K562 (cell line): ENCODE measurements at regions not wholly inside any gene's neighbourhood (a gene's known extent, or its start where the extent isn't known, plus 50 kb on each side); places are given as distances from the start of the nearest gene placed in this dataset.
"Not testable (repeated sequence)": the region's sequence is repeated elsewhere in the genome, so short reads cannot be mapped to it uniquely, and the experiment has no call there.

Experiments used
- ATAC-seq: fragments of 200-7000 bp; cut with Tn5 transposase; 3 replicates; pipeline ENCODE4 v1.9.1; 2020; ENCODE audit warnings: moderate library complexity
- BruUV-seq: library from RNA; stranded (reverse); fragments of 400-500 nt; replicated peaks from 2 replicates; lab custom pipeline; 2021; lab: Mats Ljungman, UMichigan
- CTCF ChIA-PET: fragments of 300-600 bp; formaldehyde crosslinking; extraction: SDS; loops from one replicate; lab custom pipeline; 2021; ENCODE audit warnings: low intra/inter-chr PET ratio; lab: Yijun Ruan, JAX
- POLR2A ChIA-PET: fragments of 300-600, 350-650 bp; sonication (Branson Sonifier 250); formaldehyde crosslinking; extraction: SDS; loops from one replicate; lab custom pipeline; 2021; ENCODE audit warnings: antibody characterized with exemption, inconsistent platforms; lab: Yijun Ruan, JAX
- DNase-seq, 4 experiments: peaks; one replicate each; pipeline versions ENCODE4 v3.0.0 to v3.0.0-alpha.2; 2011 to 2018; ENCODE audit warnings: low spot score in 3 of 4, mixed read lengths in 3 of 4; ENCODE audit errors: extremely low read depth in 1 of 4
- FAIRE-seq: peaks from 2 replicates; lab custom pipeline; 2011; peaks lifted over from hg19 to GRCh38; lab: Jason Lieb, UNC
- H2AFZ ChIP-seq: 2 replicates; pipeline ENCODE4 v1.6.0; 2011; ENCODE audit warnings: low read depth, low read length, control low read depth, inconsistent platforms
- H3K27ac ChIP-seq: fragments of 200-600 bp; 3 replicates; pipeline ENCODE4 v1.8.0; 2011; ENCODE audit warnings: low read depth, mild to moderate bottlenecking, control low read depth, inconsistent platforms, low read length, moderate library complexity, mixed read lengths; ENCODE audit errors: extremely low read depth
- H3K27me3 ChIP-seq, 2 experiments: fragments of 300-600 bp in 1 of 2; 2 replicates in 1 of 2; 3 replicates in 1 of 2; pipeline versions ENCODE4 v1.6.0 to v1.8.0; 2011; ENCODE audit warnings: inconsistent platforms in 2 of 2, low read length in 2 of 2, mild to moderate bottlenecking in 1 of 2, mixed read lengths in 1 of 2, moderate library complexity in 1 of 2; ENCODE audit not compliant: control insufficient read depth in 2 of 2, insufficient read depth in 2 of 2
- H3K36me3 ChIP-seq: fragments of 300-600 bp; 3 replicates; pipeline ENCODE4 v1.8.0; 2011; ENCODE audit warnings: mild to moderate bottlenecking, low read length, inconsistent platforms; ENCODE audit not compliant: control insufficient read depth, insufficient read depth
- H3K4me1 ChIP-seq, 2 experiments: fragments of 200-600 bp in 1 of 2; replicated peaks in 1 of 2; 2 replicates in 1 of 2; 3 replicates in 1 of 2; pipeline versions ENCODE4 v1.5.1 to v1.8.0; 2011; ENCODE audit warnings: inconsistent platforms in 2 of 2, low read length in 2 of 2, mild to moderate bottlenecking in 1 of 2, mixed read lengths in 1 of 2, moderate library complexity in 1 of 2; ENCODE audit not compliant: control insufficient read depth in 2 of 2, insufficient read depth in 2 of 2
- H3K4me2 ChIP-seq: 2 replicates; pipeline ENCODE4 v1.6.1; 2011; ENCODE audit warnings: low read length, control low read depth, inconsistent platforms, mixed read lengths; ENCODE audit not compliant: insufficient read depth
- H3K4me3 ChIP-seq: fragments of 200-600 bp; sonication (generic), shearing (Covaris generic); 2 replicates; pipeline ENCODE4 v1.5.1; 2016; ENCODE audit warnings: control low read depth, inconsistent platforms
- H3K79me2 ChIP-seq: fragments of 200-600 bp; 3 replicates; pipeline ENCODE4 v1.8.0; 2011; ENCODE audit warnings: low read length, inconsistent platforms; ENCODE audit not compliant: control insufficient read depth, insufficient read depth
- H3K9ac ChIP-seq, 2 experiments: 2 replicates each; pipeline versions ENCODE4 v1.6.0 to v1.6.1; 2011; ENCODE audit warnings: low read depth in 2 of 2, low read length in 2 of 2, control low read depth in 1 of 2, inconsistent platforms in 1 of 2, mild to moderate bottlenecking in 1 of 2, mixed read lengths in 1 of 2; ENCODE audit not compliant: insufficient read depth in 1 of 2
- H3K9me1 ChIP-seq: one replicate; pipeline ENCODE4 v1.6.0; 2011; ENCODE audit warnings: inconsistent platforms, mild to moderate bottlenecking, low read length, moderate library complexity; ENCODE audit not compliant: control insufficient read depth, insufficient read depth
- H3K9me3 ChIP-seq: replicated peaks from 2 replicates; pipeline ENCODE4 v1.5.1; 2011; ENCODE audit warnings: low read depth, low read length, inconsistent platforms; ENCODE audit not compliant: control insufficient read depth, insufficient read depth
- H4K20me1 ChIP-seq: replicated peaks from 2 replicates; pipeline ENCODE4 v1.6.1; 2011; ENCODE audit warnings: low read length, inconsistent platforms, mixed read lengths; ENCODE audit not compliant: control insufficient read depth, insufficient read depth
- CXXC5 ChIP-seq: fragments of 250-450 bp; sonication (Bioruptor Pico); IDR thresholded peaks from 2 replicates; pipeline ENCODE4 v1.8.0; 2022; ENCODE audit warnings: inconsistent platforms, mild to moderate bottlenecking, moderate library complexity
- HOXB6 ChIP-seq: fragments of 250-450 bp; sonication (Bioruptor Pico); IDR thresholded peaks from 2 replicates; pipeline ENCODE4 v1.5.1; 2022; ENCODE audit warnings: mild to moderate bottlenecking, borderline replicate concordance
- SMC3 ChIP-seq: conservative IDR thresholded peaks from 2 replicates; pipeline ENCODE4 v1.6.1; 2011; ENCODE audit warnings: low read depth, low read length, improper control_type of control experiment; ENCODE audit not compliant: insufficient read depth
- TAF1 ChIP-seq: IDR thresholded peaks from 2 replicates; pipeline ENCODE4 v1.6.1; 2011; ENCODE audit warnings: mild to moderate bottlenecking, low read length, moderate library complexity; ENCODE audit not compliant: insufficient read depth, control insufficient read depth, severe bottlenecking; ENCODE audit errors: extremely low read depth
- ZNF444 ChIP-seq: fragments of 250-450 bp; sonication (Bioruptor Pico); IDR thresholded peaks from 2 replicates; pipeline ENCODE4 v1.4.0; 2020; ENCODE audit warnings: mild to moderate bottlenecking, moderate library complexity
- WGBS: fragments of 100-300 bp; shearing (Covaris generic); methylation state at CpG from one replicate; pipeline ENCODE4 v1.1.6; 2016; ENCODE audit warnings: low coverage, mixed read lengths; ENCODE audit not compliant: insufficient coverage; ENCODE audit errors: missing lambda C conversion rate; 5-methylcytosine and 5-hydroxymethylcytosine counted together
- in situ Hi-C: fragments of 300-500 bp; cut with MboI; formaldehyde crosslinking; loops from 4 replicates; pipeline ENCODE4 v1.15.0; 2018; ENCODE audit warnings: inconsistent platforms, mixed read lengths
- intact Hi-C: fragments of 100-400 bp; cut with micrococcal nuclease; formaldehyde crosslinking; loops from 2 replicates; pipeline ENCODE4 v1.14.2; 2022

DNA sequence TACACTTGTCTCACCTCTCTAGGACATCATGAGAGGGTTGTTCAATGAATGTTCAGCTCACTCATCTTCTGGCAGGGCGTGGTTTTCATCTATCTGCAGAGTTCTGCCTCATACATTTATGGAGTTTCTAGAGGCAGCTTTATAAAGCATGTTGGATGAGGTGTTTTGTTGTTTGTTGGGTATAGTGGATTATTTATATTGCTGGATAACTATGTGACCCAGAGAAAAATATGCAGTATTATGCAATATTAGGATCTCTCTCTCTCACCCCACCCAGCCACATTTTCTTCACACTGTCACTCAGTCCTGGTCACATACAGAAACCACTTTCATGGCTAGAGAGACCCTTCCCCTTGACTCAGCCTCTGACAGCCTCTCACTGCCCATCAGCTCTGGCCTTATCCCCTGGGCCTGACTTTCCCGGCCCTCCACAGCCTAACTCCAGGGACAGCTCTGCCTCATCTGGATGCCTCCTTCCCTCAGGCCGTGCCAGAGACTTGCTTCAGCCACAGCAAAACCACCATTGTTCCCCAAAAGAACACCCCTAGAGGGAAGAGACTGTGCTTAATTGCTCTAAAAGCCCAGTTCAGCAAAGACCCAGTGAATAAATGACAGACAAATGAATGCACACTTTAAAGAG lies 260.3 kb downstream of the MYCN start (continued):
- no peak for TF ChIP-seq CXXC5 (CRISPR knock-in tag)
- no peak for TF ChIP-seq SMC3
- TF ChIP-seq, all 486 proteins: peak for 0

- Histone ChIP-seq H3K9ac (no peak overlapping the region), H3K27ac (no peak overlapping the region), H3K4me1 (no peaks in the 10 kb centered on the region), H4K20me1 (no peaks in the 10 kb centered on the region), H2AFZ (no peak overlapping the region), H3K9me3 (no peaks in the 10 kb centered on the region), H3K4me2 (no peak overlapping the region), H3K27me3 (peaks cover 0 to 14% of the 10 kb centered on the region in 2 experiments; a peak in 1 of 5 replicates), H3K79me2 (no peaks in the 10 kb centered on the region), H3K9me1 (no peaks in the 10 kb centered on the region), H3K4me3 (no peak overlapping the region), H3K36me3 (no peaks in the 10 kb centered on the region)
- no TSS peak for BruUV-seq
- under 1% methylated on average over 9 of the region's 10 CpGs for WGBS
- TF ChIP-seq TAF1 (no peak), ZNF444 (CRISPR knock-in tag) (no peak), HOXB6 (CRISPR knock-in tag) (no peak)
- no peak for DNase-seq
- FAIRE-seq = no peak
- POLR2A ChIA-PET = no interaction called here
- no peak for ATAC-seq
- in situ Hi-C loops (no loop called here), intact Hi-C loops (no loop called here)
- CTCF ChIA-PET = no interaction called here
These were observed 259.7 kb downstream of the MYCN start for GRCh38 chr2:16199882-16200553.

DNA sequence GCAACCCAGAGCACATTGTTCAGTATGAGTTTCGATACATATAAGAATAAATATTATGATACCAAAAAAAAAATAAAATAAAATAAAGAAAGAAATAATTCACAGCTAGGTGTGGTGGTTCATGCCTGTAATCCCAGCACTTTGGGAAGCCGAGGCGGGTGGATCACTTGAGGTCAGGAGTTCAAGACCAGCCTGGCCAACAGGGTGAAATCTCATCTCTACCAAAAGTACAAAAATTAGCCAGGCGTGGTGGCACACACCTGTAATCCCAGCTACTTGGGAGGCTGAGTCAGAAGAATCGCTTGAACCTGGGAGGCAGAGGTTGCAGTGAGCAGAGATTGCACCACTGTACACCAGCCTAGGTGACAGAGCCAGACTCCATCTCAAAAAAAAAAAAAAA lies 258.9 kb downstream of the MYCN start:
- H2AFZ ChIP-seq, ATAC-seq, POLR2A ChIA-PET, H3K79me2 ChIP-seq, BruUV-seq, intact Hi-C loops, DNase-seq, in situ Hi-C loops, H3K36me3 ChIP-seq, H3K9ac ChIP-seq, H3K9me3 ChIP-seq, H3K9me1 ChIP-seq, FAIRE-seq, H3K4me3 ChIP-seq, H3K27me3 ChIP-seq, H4K20me1 ChIP-seq, H3K27ac ChIP-seq, H3K4me1 ChIP-seq, H3K4me2 ChIP-seq, CTCF ChIA-PET: not testable (repeated sequence)
- 0% methylated on average over 5 of the region's 5 CpGs for WGBS
